NCI-H69 (cell line): ENCODE measurements at regions not wholly inside any gene's neighbourhood (a gene's known extent, or its start where the extent isn't known, plus 50 kb on each side); places are given as distances from the start of the nearest gene placed in this dataset.
"Not testable (repeated sequence)": the region's sequence is repeated elsewhere in the genome, so short reads cannot be mapped to it uniquely, and the experiment has no call there.

Source experiments
- DNase-seq: peaks from one replicate; lab custom pipeline; 2025; lab: John Stamatoyannopoulos, UW

GRCh38 chr18:14963246-14963645 is 215.3 kb downstream of the ANKRD30B start:
- no peak for DNase-seq

GRCh38 chr18:14964002-14964401 is 216.0 kb downstream of the ANKRD30B start:
- no peak for DNase-seq

GRCh38 chr18:14964406-14964805 is 216.4 kb downstream of the ANKRD30B start:
- DNase-seq: no peak

- not testable (repeated sequence) for DNase-seq
Measured at GRCh38 chr18:14964976-14965375, 217.0 kb downstream of the ANKRD30B start.

- no peak for DNase-seq
Measured at GRCh38 chr18:14965553-14965952, 217.6 kb downstream of the ANKRD30B start.

- DNase-seq: not testable (repeated sequence)
Measured at GRCh38 chr18:14967246-14967645, 219.3 kb downstream of the ANKRD30B start.

- no peak for DNase-seq
Measured at GRCh38 chr18:14969500-14969899, 221.5 kb downstream of the ANKRD30B start.

GRCh38 chr18:14970027-14970426 is 222.1 kb downstream of the ANKRD30B start:
- no peak for DNase-seq

- no peak for DNase-seq
Measured at GRCh38 chr18:14971461-14972185, 223.7 kb downstream of the ANKRD30B start.

GRCh38 chr18:14973421-14973820 is 225.4 kb downstream of the ANKRD30B start:
- not testable (repeated sequence) for DNase-seq

- no peak for DNase-seq
Measured at GRCh38 chr18:14974088-14974487, 226.1 kb downstream of the ANKRD30B start.

GRCh38 chr18:14974576-14974975 is 226.6 kb downstream of the ANKRD30B start:
- no peak for DNase-seq

- no peak for DNase-seq
Measured at GRCh38 chr18:14975431-14975830, 227.5 kb downstream of the ANKRD30B start.

GRCh38 chr18:14976736-14977430 is 228.9 kb downstream of the ANKRD30B start:
- DNase-seq: no peak

GRCh38 chr18:14978191-14978590 is 230.2 kb downstream of the ANKRD30B start:
- DNase-seq: no peak

GRCh38 chr18:14978962-14979535 is 231.1 kb downstream of the ANKRD30B start:
- no peak for DNase-seq

- no peak for DNase-seq
Measured at GRCh38 chr18:14979875-14980274, 231.9 kb downstream of the ANKRD30B start.

GRCh38 chr18:14984531-14984930 is 236.6 kb downstream of the ANKRD30B start:
- not testable (repeated sequence) for DNase-seq

- not testable (repeated sequence) for DNase-seq
Measured at GRCh38 chr18:14985291-14986013, 237.5 kb downstream of the ANKRD30B start.

- not testable (repeated sequence) for DNase-seq
Measured at GRCh38 chr18:14987377-14987776, 239.4 kb downstream of the ANKRD30B start.

- DNase-seq: not testable (repeated sequence)
Measured at GRCh38 chr18:14987960-14988710, 240.2 kb downstream of the ANKRD30B start.

GRCh38 chr18:14989569-14989968 is 241.6 kb downstream of the ANKRD30B start:
- not testable (repeated sequence) for DNase-seq
